ENCODE measurements at regions not wholly inside any gene's neighbourhood (a gene's known extent, or its start where the extent isn't known, plus 50 kb on each side); places are given as distances from the start of the nearest gene placed in this dataset.

DNA sequence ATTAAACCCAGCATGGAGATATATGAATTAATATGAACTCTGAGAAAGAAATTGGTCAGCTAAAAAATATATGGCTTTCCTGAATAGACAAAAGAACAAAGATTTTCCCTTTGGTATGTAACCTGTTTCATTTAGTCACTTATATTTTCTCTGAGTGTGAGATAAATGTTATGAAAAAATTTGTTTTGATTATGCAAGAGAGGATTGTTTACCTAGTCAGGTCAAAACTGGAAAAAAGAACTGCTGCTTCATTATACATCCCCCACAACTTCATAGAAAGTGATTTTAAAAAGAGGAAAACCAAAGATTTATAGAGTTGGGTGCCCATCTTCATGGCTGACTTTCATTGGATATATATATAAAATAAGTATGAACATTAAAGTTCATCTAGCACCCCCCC, 242.2 kb upstream of the FN1 start:
- TF ChIP-seq CTCF (IDR thresholded peaks at IDR 0.05) (no peak), POLR2AphosphoS5 (IDR thresholded peaks at IDR 0.05) (no peak)
